DMS53 treated with DMSO at 0.1 percent for 48 hours (cell line): ENCODE measurements at regions not wholly inside any gene's neighbourhood (a gene's known extent, or its start where the extent isn't known, plus 50 kb on each side); places are given as distances from the start of the nearest gene placed in this dataset.

Experiments
- DNase-seq: peaks from one replicate; lab custom pipeline; 2025; ENCODE audit not compliant: unreplicated experiment; lab: John Stamatoyannopoulos, UW

- DNase-seq: no peak
These were observed 244.9 kb upstream of the AGA start for GRCh38 chr4:177687117-177687516.

- DNase-seq: no peak
These were observed 250.7 kb upstream of the AGA start for GRCh38 chr4:177692907-177693306.

- no peak for DNase-seq
These were observed 254.3 kb upstream of the AGA start for GRCh38 chr4:177696438-177696966.

- DNase-seq: no peak
These were observed 257.4 kb upstream of the AGA start for GRCh38 chr4:177699365-177700213.

DNA sequence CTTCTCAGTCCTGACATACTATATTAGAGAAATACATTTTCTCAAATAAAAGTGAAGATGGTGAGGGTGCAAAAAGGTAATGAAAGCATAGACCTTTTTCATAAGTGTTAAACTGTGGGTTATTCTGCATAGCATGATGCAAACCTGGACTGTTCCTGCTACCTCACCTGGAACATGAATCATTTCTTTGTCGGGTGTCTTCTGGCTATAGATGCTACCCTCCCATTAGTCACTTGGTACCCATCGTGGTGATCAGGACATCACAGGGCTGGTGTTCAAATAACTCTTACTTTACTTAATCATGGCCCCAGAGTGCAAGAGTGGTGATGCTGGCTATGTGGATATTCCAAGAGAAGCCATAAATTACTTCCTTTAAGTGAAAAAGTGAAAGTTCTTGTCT is 264.7 kb upstream of the AGA start:
- DNase-seq: no peak

- DNase-seq: no peak
These were observed 271.2 kb upstream of the AGA start for GRCh38 chr4:177713454-177713853.

- no peak for DNase-seq
These were observed 275.2 kb upstream of the AGA start for GRCh38 chr4:177717407-177717806.

GRCh38 chr4:177718514-177718913 is 276.3 kb upstream of the AGA start:
- no peak for DNase-seq

- DNase-seq: peak; percentile 3
These were observed 283.9 kb upstream of the AGA start for GRCh38 chr4:177726111-177726510.

- peak; percentile 61 for DNase-seq
These were observed 286.3 kb upstream of the AGA start for GRCh38 chr4:177728361-177729152.

- DNase-seq: no peak
These were observed 287.4 kb upstream of the AGA start for GRCh38 chr4:177729681-177730080.

GRCh38 chr4:177737387-177737940 is 295.2 kb upstream of the AGA start:
- DNase-seq: no peak

DNA sequence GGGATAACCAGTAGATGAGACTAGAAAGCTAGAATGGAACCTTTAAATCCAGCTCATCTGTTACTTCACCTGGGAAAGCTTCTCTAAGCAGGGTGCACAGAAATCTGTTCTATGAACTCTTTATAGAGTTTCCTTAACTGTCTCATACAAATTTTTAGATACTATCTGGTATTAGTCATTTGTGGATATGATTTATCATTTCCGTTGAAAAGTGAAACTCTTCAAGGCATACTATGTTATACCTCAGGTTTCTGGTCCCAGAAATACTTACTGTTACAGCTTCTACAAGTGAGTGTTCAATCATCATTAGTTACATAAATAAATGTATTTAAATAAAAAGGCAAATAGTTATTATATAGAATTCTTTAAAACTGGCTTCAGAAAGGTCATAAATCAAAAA is 298.3 kb upstream of the AGA start:
- DNase-seq: no peak

GRCh38 chr4:177759729-177760128 is 317.5 kb upstream of the AGA start:
- DNase-seq: no peak

- no peak for DNase-seq
These were observed 319.5 kb upstream of the AGA start for GRCh38 chr4:177761692-177762091.

GRCh38 chr4:177769155-177769554 is 326.9 kb upstream of the AGA start:
- DNase-seq: no peak

- DNase-seq: no peak
These were observed 328.5 kb upstream of the AGA start for GRCh38 chr4:177770776-177771175.

DNA sequence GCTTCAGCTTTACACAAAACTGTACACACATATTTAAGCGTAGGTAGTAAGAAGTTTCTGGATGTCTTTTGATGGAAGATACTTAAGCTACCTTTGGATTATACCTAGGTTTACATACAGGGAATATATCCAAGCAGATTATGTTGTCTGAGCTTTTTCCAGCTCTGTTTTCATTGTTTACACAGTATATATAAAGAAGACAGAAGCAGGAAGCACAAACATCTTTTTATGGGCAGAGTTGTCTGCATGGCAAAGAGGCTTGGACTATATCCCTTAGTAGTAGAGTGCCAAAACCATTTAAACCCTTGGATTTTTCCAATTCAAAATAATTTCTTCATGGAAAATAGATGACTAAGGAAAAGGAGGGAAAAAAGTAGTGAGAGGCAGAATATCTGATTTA is 329.4 kb upstream of the AGA start:
- DNase-seq: peak; percentile 2

- DNase-seq: no peak
These were observed 336.4 kb upstream of the AGA start for GRCh38 chr4:177778623-177779022.

DNA sequence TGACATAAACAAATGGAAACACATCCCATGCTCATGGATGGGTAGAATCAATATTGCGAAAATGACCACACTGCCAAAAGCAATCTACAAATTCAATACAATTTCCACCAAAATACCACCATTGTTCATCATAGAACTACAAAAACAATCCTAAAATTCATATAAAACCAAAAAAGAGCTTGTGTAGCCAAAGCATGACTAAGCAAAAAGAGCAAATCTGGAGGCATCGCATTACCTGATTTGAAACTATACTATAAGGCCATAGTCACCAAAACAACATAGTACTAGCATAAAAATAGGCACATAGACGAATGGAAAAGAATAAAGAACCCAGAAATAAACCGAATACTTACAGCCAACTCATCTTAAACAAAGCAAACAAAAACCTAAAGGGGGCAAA is 342.8 kb upstream of the AGA start:
- no peak for DNase-seq

GRCh38 chr4:177789610-177790009 is 347.4 kb upstream of the AGA start:
- DNase-seq: no peak

GRCh38 chr4:177791188-177791587 is 349.0 kb upstream of the AGA start:
- no peak for DNase-seq
